ENCODE measurements at regions not wholly inside any gene's neighbourhood (a gene's known extent, or its start where the extent isn't known, plus 50 kb on each side); places are given as distances from the start of the nearest gene placed in this dataset.

GRCh38 chr2:16717477-16717876 is 51.8 kb upstream of the CYRIA start:
- DNase-seq, result no peak

GRCh38 chr2:16716944-16717343 is 51.3 kb upstream of the CYRIA start:
- no peak for DNase-seq

GRCh38 chr2:16716024-16716423 is 50.4 kb upstream of the CYRIA start:
- no peak for DNase-seq

All from NCI-H446 (cell line).